Osteocyte (in vitro differentiated cells): ENCODE measurements at regions not wholly inside any gene's neighbourhood (a gene's known extent, or its start where the extent isn't known, plus 50 kb on each side); places are given as distances from the start of the nearest gene placed in this dataset.
"Not testable (repeated sequence)": the region's sequence is repeated elsewhere in the genome, so short reads cannot be mapped to it uniquely, and the experiment has no call there.

ENCODE experiments used
- DNase-seq: peaks from one replicate; pipeline ENCODE4 v3.0.0; 2021; ENCODE audit warnings: mixed read lengths; ENCODE audit not compliant: unreplicated experiment; ENCODE audit errors: extremely low spot score
- H3K27ac Mint-ChIP-seq: one replicate; pipeline ENCODE4 v1.8.0; 2021; ENCODE audit warnings: mild to moderate bottlenecking, mixed read lengths; ENCODE audit not compliant: unreplicated experiment
- H3K27me3 Mint-ChIP-seq: one replicate; pipeline ENCODE4 v1.8.0; 2021; ENCODE audit warnings: mixed read lengths; ENCODE audit not compliant: unreplicated experiment
- H3K36me3 Mint-ChIP-seq: one replicate; pipeline ENCODE4 v1.8.0; 2021; ENCODE audit warnings: mixed read lengths; ENCODE audit not compliant: unreplicated experiment
- H3K4me1 Mint-ChIP-seq: one replicate; pipeline ENCODE4 v1.8.0; 2021; ENCODE audit warnings: mixed read lengths; ENCODE audit not compliant: unreplicated experiment
- H3K4me3 Mint-ChIP-seq: one replicate; pipeline ENCODE4 v1.8.0; 2021; ENCODE audit warnings: mild to moderate bottlenecking, moderate library complexity, mixed read lengths; ENCODE audit not compliant: unreplicated experiment
- H3K9me3 Mint-ChIP-seq: one replicate; pipeline ENCODE4 v1.8.0; 2021; ENCODE audit warnings: mixed read lengths; ENCODE audit not compliant: unreplicated experiment
- CTCF ChIP-seq: fragments of 200-600 bp; sonication (generic); IDR thresholded peaks from 2 replicates; pipeline ENCODE4 v1.5.0; 2021; ENCODE audit warnings: antibody characterized with exemption, mild to moderate bottlenecking, moderate library complexity

GRCh38 chr5:106780355-106780754 lies 890.4 kb downstream of the EFNA5 start:
- Mint-ChIP-seq H3K36me3 (peaks cover 5% of the 10 kb centered on the region), H3K4me1 (no peaks in the 10 kb centered on the region), H3K9me3 (peaks cover 17% of the 10 kb centered on the region), H3K4me3 (no peak overlapping the region), H3K27me3 (no peaks in the 10 kb centered on the region), H3K27ac (no peak overlapping the region)
- no peak for TF ChIP-seq CTCF
- no peak for DNase-seq

GRCh38 chr5:106776515-106776914 lies 894.2 kb downstream of the EFNA5 start:
- not testable (repeated sequence) for H3K9me3 Mint-ChIP-seq, H3K27me3 Mint-ChIP-seq, H3K4me1 Mint-ChIP-seq, H3K27ac Mint-ChIP-seq, DNase-seq, H3K36me3 Mint-ChIP-seq, H3K4me3 Mint-ChIP-seq

GRCh38 chr5:106768392-106768791 lies 902.3 kb downstream of the EFNA5 start:
- Mint-ChIP-seq H3K36me3 (no peaks in the 10 kb centered on the region), H3K9me3 (peaks cover 1% of the 10 kb centered on the region), H3K4me1 (peaks cover 5% of the 10 kb centered on the region), H3K4me3 (no peak overlapping the region), H3K27ac (no peak overlapping the region), H3K27me3 (no peaks in the 10 kb centered on the region)
- no peak for TF ChIP-seq CTCF
- no peak for DNase-seq

GRCh38 chr5:106766916-106767315 lies 903.8 kb downstream of the EFNA5 start:
- no peak for TF ChIP-seq CTCF
- no peak for DNase-seq
- Mint-ChIP-seq H3K36me3 (no peaks in the 10 kb centered on the region), H3K27me3 (no peaks in the 10 kb centered on the region), H3K4me3 (no peak overlapping the region), H3K9me3 (no peaks in the 10 kb centered on the region), H3K27ac (no peak overlapping the region), H3K4me1 (peaks cover 5% of the 10 kb centered on the region)

- no peak for TF ChIP-seq CTCF
- no peak for DNase-seq
- H3K36me3 Mint-ChIP-seq: no peaks in the 10 kb centered on the region
- H3K4me1 Mint-ChIP-seq: peaks cover 3% of the 10 kb centered on the region
- no peaks in the 10 kb centered on the region for H3K9me3 Mint-ChIP-seq
- no peak overlapping the region for H3K4me3 Mint-ChIP-seq
- no peak overlapping the region for H3K27ac Mint-ChIP-seq
- no peaks in the 10 kb centered on the region for H3K27me3 Mint-ChIP-seq
These were observed 911.2 kb downstream of the EFNA5 start for GRCh38 chr5:106759581-106759980.

- TF ChIP-seq CTCF: no peak
- no peak overlapping the region for H3K27ac Mint-ChIP-seq
- no peaks in the 10 kb centered on the region for H3K27me3 Mint-ChIP-seq
- DNase-seq: no peak
- H3K9me3 Mint-ChIP-seq: no peaks in the 10 kb centered on the region
- no peak overlapping the region for H3K4me3 Mint-ChIP-seq
- no peaks in the 10 kb centered on the region for H3K36me3 Mint-ChIP-seq
- H3K4me1 Mint-ChIP-seq: peaks cover 3% of the 10 kb centered on the region
These were observed 911.6 kb downstream of the EFNA5 start for GRCh38 chr5:106759152-106759551.
